ENCODE measurements at regions not wholly inside any gene's neighbourhood (a gene's known extent, or its start where the extent isn't known, plus 50 kb on each side); places are given as distances from the start of the nearest gene placed in this dataset.
A peak's percentile ranks its signal among the peaks of the same experiment; 100 is the strongest.
"Not testable (repeated sequence)": the region's sequence is repeated elsewhere in the genome, so short reads cannot be mapped to it uniquely, and the experiment has no call there.

DNA sequence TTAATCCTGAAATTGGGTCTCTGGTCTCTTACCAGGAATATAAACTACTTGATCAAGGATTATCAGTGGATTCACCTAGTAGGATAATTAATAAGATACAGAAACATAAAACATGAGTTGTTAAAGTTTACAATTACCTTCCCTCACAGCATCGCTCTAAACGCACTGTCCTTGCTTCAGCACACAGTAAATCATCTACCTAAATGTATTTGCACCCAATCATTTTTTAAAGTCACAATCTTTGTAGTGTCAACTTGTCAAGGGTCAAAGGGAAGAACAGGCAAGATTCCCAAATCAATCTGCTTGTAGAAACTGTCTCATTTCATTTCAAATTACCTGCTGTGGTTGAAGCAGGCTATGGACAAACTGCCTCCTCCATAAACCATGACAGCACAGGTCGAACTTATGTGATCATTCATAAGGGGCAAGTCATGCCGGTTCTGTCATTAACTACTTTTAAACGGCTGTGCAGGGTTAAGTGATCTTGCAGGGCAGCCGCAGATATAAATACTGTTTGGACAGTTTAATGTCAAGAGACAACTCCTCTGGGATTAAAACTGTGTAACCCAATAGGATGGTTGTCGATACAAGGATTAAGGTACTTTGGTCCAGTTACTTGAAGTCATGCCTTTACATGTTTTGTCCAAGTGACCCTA lies 93.6 kb downstream of the ZNF281 start:
- no peak for DNase-seq

DNA sequence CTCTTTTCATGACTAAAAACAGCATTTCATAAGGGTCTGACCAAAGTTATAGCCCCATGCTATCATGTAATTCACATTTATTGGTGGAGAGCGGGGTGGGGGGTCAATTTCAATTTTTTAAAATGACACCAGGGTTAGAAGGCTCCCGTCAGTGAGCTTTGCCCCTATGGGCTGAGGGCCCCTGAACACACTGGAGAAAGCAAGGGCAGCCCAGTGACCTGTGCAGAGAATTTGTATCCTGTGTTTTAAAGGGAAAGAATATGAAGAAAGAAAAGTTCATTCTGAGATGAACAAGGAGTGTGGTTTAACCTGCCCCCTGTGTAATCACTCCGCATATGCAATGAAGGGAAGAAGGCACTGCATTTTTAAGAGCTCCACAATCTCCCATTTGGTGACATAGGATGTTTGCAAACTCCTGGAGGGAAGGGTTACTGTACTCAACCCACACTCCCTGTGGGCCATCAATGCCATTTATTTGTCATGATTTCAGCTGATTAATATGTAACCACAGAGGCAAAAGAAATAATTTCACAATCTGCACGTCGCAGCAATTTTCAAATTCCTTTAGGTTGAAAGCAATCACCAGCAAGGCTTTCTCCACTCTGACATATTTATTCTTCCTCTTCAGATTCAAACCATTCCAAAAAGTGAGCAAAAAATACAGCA lies 95.6 kb downstream of the ZNF281 start:
- DNase-seq = no peak

DNA sequence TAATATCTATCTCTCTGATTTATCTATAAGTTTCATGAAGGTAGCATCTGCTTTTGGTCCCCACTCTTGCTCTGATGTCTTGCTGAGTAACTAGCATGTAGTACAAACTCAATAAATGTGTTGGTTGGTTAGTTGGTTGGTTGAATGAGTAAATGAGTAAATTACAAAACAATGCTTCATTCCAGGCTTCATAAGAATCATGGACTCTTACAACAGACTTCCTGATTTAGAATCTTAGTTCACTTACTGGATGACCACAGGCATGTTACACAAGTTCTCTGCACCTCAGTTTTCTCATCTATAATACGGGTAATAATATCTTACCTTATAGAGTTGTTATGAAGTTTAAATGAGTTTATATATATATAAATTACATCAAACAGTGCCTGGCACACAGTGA lies 98.6 kb downstream of the ZNF281 start:
- DNase-seq = no peak

- DNase-seq = no peak
Observed at GRCh38 chr1:200310824-200311223, 99.0 kb downstream of the ZNF281 start.

DNA sequence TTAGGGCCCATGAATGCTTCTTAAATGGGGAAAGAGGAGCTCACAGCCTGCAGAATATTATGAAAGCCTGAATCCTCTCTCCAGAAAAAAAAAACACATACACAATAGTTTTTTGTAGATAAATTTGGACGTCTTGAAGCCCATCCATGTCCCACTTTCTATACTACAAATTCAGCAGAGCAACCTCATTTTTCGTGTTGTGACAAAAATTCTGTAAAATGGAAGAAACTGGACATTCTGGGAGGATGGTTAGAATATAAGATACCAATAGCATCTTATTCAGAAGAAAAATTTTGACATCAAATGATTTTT lies 102.1 kb downstream of the ZNF281 start:
- no peak for DNase-seq

DNA sequence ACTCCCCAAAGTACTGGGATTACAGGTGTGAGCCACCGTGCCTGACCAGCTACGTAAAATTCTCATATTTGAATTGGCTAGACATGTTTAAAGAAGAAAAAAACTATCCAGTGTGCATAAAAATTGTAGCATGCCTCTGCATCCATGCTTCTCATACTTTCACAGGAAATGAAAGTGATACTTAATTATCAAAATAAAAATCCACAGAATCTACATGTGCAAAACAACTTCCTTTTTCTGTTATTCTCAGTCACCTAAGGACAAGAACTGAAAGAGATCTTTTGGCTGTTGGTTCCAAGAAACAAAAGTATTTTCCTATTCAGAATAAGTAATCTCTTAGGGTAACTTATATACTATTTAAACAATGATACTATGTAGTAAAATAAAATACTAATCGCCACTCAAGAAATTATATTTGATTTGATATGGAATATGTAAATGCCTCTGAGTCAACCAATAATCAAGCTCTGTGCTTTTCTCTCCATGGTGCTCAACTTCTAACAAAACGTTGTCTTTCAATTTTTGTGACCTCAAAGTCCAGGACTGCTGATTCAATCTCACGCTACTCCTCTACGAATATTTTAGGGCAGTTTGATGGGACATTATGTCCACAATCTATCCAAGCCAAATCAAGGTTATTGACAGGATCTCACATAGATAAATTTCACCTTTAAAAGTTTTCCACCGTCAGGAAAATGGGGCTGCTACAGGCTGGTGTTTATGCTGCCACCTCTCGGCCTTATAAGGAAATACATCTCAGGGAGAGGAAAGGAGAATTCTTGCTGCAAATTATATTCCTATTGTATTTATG lies 102.7 kb downstream of the ZNF281 start:
- no peak for DNase-seq

- no peak for DNase-seq
Observed at GRCh38 chr1:200305806-200306205, 104.0 kb downstream of the ZNF281 start.

DNA sequence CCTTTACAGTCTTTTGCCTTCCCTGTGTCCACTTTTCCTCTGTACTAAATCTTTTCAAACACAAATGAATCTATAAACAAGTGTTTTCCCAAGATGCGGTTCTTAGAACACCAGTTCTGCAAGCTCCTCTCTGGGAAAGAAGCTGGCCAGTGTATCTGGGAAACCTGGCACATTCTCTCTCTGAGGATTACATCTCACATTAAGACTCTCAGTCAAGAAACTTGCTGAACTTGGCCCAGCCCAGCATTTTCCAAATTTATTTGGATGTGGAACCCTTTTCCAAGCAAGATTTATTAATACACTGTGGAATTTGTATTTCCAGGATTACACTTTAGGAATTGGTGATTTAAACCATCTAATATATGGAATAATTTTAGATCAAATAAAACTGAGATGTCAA lies 105.7 kb downstream of the ZNF281 start:
- peak; percentile 66 for DNase-seq

- peak; percentile 59 for DNase-seq
Observed at GRCh38 chr1:200302921-200303290, 106.9 kb downstream of the ZNF281 start.

GRCh38 chr1:200302192-200302920 lies 107.5 kb downstream of the ZNF281 start:
- peak; percentile 47 for DNase-seq

- no peak for DNase-seq
Observed at GRCh38 chr1:200301152-200301551, 108.7 kb downstream of the ZNF281 start.

- DNase-seq = no peak
Observed at GRCh38 chr1:200299571-200299970, 110.3 kb downstream of the ZNF281 start.

GRCh38 chr1:200298242-200298641 lies 111.6 kb downstream of the ZNF281 start:
- no peak for DNase-seq

- no peak for DNase-seq
Observed at GRCh38 chr1:200296091-200296661, 113.7 kb downstream of the ZNF281 start.

DNA sequence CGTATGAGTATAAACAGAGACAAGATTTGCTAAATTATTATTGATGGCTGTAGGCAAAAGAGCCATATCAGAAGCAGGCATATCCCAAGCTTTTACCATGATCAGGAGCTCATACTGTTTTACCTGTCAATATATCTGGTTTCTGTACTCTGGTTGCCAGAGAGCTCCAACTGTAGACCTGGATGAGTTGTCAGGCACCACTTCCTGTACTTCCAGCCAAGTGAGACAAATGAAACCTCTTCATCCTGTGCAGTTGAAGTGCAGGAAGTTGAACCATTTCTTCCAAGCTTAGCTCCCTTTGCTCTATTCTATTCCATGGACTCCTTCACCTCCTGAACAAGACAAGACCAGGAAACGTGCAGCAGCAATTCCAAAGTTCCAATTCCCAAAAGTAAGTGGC lies 115.6 kb downstream of the ZNF281 start:
- DNase-seq = no peak

DNA sequence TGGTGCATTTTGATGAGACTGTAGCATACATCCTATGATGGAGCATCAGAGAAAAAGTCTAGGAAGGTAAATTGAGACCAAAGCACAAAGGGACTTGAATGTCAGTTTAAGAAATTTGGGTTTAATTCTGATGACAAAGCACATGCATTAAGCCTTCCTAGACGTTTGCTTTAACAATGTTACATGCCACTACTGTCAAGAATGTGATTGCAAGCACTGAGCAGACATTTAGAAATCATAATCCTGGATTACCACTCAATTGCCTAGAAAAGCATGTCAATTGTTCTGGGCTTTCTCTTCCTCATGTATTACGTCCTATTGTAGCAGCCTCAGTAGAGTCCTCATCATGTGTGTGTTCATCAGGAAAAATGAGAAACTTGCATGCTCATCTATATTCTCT lies 117.1 kb downstream of the ZNF281 start:
- no peak for DNase-seq

DNA sequence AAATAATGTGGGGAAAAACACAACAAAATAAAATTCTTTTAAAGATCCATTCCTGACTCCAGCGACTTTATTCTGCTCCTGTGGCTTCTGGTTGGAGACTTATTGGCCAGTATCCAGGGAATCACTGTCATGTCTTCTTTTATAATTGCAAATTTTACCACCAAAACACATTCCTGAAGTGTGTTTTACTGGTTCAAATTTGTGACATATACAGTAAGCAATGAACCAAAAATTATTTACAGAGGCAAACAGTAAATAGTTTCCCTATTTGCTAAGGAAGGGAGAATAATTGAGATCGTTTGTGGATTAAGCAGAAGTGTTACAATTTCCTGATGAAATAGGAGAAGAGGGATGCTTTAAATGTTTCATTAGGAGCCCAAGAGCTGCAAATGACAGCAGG lies 118.7 kb downstream of the ZNF281 start:
- DNase-seq = no peak

- DNase-seq = no peak
Observed at GRCh38 chr1:200290010-200290685, 119.7 kb downstream of the ZNF281 start.

GRCh38 chr1:200288226-200288625 lies 121.6 kb downstream of the ZNF281 start:
- no peak for DNase-seq

- DNase-seq = not testable (repeated sequence)
Observed at GRCh38 chr1:200284236-200284635, 125.6 kb downstream of the ZNF281 start.

DNA sequence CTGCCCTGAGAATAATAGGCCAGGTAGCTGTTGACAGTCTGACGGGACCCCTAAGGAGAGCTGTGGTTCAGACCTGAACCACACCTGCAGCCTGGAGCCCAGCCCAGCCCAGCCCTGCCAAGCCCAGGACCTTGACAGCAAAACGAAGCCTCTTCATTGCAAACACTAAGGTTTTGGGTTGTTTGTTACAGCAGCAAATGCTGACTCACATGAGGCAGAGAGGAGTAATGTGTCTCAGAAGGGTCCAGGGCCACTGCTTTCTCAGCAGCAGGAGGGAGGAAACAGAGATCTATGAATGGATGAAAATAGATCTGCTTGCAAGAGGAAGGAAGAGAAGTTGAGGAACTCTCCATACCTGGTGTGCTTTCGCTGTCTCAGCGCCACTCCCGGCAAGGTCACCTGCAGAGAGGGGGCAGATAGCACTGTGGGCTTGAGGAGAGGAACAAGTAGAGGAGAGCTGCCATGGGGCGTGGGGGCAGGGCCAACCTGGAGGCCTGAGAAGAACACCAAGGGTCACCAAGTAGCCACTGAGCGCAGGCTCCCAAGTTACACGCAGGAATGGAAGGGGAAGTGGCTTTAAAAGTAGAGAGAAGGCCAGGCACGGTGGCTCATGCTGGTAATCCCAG lies 127.2 kb downstream of the ZNF281 start:
- DNase-seq = no peak

DNA sequence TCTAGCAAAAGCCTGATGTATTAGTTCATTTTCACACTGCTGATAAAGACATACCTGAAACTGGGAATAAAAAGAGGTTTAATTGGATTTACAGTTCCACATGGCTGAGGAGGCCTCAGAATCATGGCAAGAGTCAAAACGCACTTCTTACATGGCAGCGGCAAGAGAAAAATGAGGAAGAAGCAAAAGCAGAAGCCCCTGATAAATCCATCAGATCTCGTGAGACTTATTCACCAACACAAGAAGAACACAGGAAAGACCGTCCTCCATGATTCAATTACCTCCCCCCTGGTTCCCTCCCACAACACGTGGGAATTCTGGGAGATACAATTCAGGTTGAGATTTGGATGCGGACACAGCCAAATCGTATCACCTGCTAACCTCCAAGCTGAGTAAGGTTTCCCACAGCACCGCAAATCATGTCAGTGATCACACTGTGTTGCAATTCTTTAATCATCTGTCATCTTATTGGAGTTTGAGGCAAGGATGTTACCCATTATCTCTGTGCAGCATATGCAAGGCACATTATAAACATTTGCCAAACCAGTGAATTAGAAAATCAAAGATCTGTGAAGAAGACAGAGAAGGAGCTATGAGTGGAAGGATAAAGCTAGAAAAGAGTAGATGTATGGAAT lies 128.5 kb downstream of the ZNF281 start:
- no peak for DNase-seq
